Stimulated activated CD8-positive, alpha-beta memory T cell treated with anti-CD3 and anti-CD28 coated beads, Interleukin-7, amount 100 ng/mL, for 24 hours (primary cell): ENCODE measurements at regions not wholly inside any gene's neighbourhood (a gene's known extent, or its start where the extent isn't known, plus 50 kb on each side); places are given as distances from the start of the nearest gene placed in this dataset.

Experiments
- DNase-seq: peaks from one replicate; pipeline ENCODE4 v3.0.0-alpha.2; 2020; ENCODE audit warnings: low read depth

- DNase-seq = peak; percentile 4
Measured at GRCh38 chr2:121075006-121075551, 209.9 kb downstream of the TFCP2L1 start.

GRCh38 chr2:121075641-121076497, 209.1 kb downstream of the TFCP2L1 start:
- no peak for DNase-seq

- no peak for DNase-seq
Measured at GRCh38 chr2:121076498-121076820, 208.5 kb downstream of the TFCP2L1 start.

- DNase-seq = peak; percentile 27
Measured at GRCh38 chr2:121076885-121077549, 208.0 kb downstream of the TFCP2L1 start.

GRCh38 chr2:121078899-121079298, 206.1 kb downstream of the TFCP2L1 start:
- DNase-seq = no peak

GRCh38 chr2:121080013-121080772, 204.8 kb downstream of the TFCP2L1 start:
- DNase-seq = peak; percentile 8

- no peak for DNase-seq
Measured at GRCh38 chr2:121081701-121082100, 203.3 kb downstream of the TFCP2L1 start.

GRCh38 chr2:121082191-121082590, 202.8 kb downstream of the TFCP2L1 start:
- no peak for DNase-seq

GRCh38 chr2:121084130-121084680, 200.8 kb downstream of the TFCP2L1 start:
- no peak for DNase-seq

GRCh38 chr2:121085801-121086200, 199.2 kb downstream of the TFCP2L1 start:
- DNase-seq = no peak

- no peak for DNase-seq
Measured at GRCh38 chr2:121086450-121086849, 198.6 kb downstream of the TFCP2L1 start.

- DNase-seq = no peak
Measured at GRCh38 chr2:121087117-121087516, 197.9 kb downstream of the TFCP2L1 start.

GRCh38 chr2:121088251-121089165, 196.5 kb downstream of the TFCP2L1 start:
- no peak for DNase-seq

- no peak for DNase-seq
Measured at GRCh38 chr2:121089166-121089510, 195.9 kb downstream of the TFCP2L1 start.

GRCh38 chr2:121090088-121090715, 194.8 kb downstream of the TFCP2L1 start:
- no peak for DNase-seq

GRCh38 chr2:121092095-121092494, 192.9 kb downstream of the TFCP2L1 start:
- DNase-seq = no peak

GRCh38 chr2:121093692-121094091, 191.3 kb downstream of the TFCP2L1 start:
- DNase-seq = no peak

GRCh38 chr2:121094101-121094500, 190.9 kb downstream of the TFCP2L1 start:
- no peak for DNase-seq

GRCh38 chr2:121094845-121095244, 190.2 kb downstream of the TFCP2L1 start:
- no peak for DNase-seq

GRCh38 chr2:121095257-121096080, 189.5 kb downstream of the TFCP2L1 start:
- DNase-seq = no peak
